GM18517 (cell line): ENCODE measurements at regions not wholly inside any gene's neighbourhood (a gene's known extent, or its start where the extent isn't known, plus 50 kb on each side); places are given as distances from the start of the nearest gene placed in this dataset.

Experiments
- ATAC-seq: cut with Tn5 transposase; IDR thresholded peaks from one replicate; pipeline ENCODE4 v1.9.1; 2021; ENCODE audit warnings: mild to moderate bottlenecking, moderate library complexity; ENCODE audit not compliant: unreplicated experiment

DNA sequence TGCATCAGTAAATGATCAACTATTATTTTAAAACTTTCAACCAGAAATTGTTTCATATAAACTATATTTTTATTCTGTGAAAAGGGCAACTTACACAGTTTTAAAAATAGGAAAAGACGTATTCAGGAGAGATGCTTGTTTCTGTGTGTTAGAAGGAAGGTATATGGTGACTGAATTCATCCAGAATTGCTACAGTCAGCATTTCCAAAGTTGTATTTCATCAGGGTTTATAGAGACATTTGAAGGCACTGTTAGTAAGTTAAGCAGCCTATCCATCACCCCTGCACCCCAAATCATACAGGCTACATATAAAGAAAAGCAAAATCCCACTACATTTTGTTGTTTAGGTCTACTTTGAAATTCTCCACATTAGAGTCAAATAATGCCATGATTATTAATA lies 716.0 kb downstream of the KCTD16 start:
- no peak for ATAC-seq

DNA sequence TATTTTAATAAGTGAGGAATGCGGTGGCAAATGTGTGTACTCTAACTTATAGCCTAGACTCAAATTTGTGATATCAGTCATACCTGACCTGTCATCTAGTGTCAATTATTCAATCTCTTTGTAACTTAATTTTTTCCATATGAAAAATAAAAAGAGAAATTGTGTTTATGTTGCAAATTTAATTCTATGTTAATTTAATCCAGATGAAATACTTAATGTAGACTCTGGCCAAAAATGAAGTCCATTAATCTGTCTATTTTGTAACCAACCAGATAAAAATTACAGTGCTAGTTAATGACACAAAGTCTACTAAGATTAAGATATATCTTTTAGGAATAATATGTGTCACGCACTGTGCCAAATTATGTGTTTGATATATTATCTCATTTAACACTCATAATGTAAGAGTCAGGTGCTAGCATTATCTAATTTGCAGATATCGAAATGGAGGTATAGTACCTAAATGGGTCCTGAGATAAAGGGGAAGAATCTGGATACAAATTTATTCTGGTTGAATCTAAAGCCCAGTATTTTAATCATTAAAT lies 712.1 kb downstream of the KCTD16 start:
- no peak for ATAC-seq

DNA sequence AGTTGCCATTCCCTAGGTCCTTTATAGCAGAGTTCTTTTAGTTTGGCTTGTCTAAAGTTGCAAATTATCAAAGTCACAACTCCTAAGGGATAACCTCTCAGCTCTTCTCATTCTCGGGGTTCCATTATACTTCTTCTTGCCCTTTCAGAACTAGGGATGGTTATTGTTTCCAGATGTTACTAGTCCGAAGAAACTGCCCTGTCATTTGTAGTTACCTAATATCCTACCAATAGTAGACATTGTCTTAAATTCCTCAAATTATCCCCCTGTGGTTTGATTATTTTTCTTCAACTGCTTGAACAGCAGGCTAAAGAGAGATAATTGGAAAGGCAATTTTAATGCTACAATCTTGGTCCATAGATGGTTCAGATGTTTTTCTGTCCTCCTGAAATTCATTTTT lies 709.8 kb downstream of the KCTD16 start:
- no peak for ATAC-seq

DNA sequence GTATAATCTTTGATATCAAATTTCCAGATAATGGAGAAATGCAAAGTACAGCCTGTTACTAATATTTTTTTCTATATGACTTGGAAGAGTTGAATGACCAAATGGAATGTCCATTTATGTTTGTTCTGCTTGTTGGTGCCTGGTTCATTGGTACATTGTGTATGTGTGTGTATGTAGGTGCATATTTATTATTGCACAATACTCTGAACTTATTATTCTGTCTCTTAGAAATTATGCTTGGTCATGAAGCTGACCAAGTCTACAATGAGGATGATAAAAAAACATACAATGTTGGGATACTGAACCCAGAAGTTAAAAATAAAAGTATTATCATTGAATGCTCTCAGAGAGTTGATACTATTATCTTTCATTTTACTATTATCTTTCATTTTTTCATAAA lies 706.3 kb downstream of the KCTD16 start:
- no peak for ATAC-seq

DNA sequence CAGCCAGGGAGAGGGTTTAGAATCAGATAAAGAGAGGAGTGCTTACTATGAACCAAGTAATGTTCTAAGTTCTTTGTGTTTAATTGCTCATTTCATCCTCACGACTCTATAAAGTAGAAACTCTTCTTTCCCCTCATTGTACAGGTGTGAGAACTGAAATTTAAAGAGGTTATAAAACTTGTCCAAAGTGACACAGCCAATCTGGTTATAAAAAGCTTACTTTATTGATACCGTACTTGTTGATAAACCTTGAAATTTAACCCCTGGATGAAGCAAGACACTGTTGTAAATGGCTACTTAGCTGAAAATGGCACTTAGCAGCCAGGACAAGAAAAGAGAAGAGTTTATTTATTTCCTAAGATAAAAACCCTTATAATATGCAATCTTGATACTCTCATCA lies 702.4 kb downstream of the KCTD16 start:
- no peak for ATAC-seq

DNA sequence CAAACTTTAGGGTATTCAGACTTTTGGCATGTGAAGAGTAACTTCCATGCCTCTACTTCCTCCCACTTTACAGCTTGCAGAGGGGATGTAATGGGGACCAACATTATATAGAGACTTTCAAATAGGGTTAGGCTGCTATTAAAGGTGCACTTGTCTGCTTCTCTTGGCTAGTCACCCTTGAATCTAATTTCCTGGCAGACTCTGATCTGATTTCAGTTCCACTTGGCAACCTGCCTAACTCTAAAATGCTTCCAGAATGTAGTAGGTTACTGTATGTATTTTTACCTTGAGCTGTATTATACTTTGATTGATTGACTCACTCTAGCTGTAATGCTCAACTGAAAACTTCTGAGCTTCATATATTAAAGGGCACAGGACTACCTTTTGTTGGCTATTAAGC lies 693.4 kb downstream of the KCTD16 start:
- ATAC-seq = no peak

DNA sequence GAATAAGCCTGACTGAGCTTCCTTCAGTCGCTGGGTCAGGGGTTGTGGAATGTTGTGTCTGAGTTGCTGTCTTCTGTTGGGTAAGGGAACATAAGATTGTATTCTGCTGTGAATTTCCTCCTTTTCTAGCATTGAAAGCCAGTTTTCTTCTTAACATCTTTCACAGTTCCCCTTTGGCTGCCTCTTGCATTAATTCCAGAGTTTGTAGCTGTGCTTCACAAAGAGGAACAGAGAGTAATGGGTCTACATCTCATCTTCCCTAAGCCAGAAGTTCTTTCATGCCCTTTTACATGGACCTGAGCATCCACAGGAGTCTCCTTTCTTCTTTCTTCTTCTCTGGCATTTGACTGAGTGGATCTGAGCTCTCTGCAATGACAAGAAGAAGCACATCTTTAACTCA lies 686.8 kb downstream of the KCTD16 start:
- no peak for ATAC-seq

DNA sequence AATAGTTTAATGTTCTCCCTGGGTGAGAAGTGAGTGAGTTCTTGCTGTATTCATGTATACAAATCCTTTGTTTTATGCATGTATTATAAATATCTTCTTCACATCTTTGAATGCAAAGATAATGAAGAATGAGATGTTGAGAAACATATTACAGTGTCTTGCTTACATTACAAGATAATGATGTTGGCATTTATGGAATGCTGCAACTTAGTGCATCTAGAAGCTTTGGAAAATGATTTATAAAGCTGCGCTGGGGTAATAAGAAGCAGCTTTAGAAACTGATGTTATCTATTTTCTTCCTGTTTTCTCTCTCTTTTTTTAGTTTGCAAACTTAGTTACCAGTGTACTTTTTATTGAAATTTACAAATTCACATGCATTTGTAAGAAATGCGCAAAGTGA lies 673.4 kb downstream of the KCTD16 start:
- no peak for ATAC-seq

DNA sequence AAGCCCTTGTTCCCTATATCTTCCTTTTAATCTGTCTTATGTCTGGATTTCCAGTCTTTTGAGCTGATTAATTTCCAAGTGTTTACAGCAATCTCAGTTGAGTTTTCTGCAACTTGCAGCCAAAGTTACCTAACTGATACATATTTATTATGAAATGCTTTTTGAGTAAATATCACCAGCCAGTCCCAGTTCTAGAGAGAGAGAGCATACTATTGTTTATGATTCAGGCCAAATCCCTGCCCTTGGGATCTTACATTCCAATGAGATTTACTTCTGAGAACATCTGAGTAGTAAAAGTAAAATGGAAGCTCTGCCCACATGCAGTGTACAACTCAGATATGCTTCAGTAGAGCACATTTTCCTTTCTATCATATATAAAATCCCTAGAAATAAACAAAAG lies 661.7 kb downstream of the KCTD16 start:
- ATAC-seq = no peak

DNA sequence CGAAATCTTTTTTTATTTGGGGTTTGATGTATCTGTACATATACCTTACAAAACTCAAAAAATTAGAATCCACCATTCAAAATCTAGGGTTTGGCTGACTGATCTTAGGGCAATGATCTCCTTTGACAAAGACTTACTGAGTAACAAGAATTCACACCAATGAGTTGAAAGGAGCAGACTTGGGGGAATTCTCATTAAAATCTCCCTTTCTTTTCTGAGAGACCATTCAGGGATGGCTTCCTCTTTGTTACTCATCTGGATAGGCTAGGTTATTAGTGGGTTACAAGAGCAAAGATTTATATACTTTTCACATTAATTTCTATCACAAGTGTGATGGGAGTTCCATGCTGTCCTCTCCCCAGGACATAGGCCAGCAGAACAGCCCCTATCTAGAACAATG lies 661.0 kb downstream of the KCTD16 start:
- no peak for ATAC-seq

DNA sequence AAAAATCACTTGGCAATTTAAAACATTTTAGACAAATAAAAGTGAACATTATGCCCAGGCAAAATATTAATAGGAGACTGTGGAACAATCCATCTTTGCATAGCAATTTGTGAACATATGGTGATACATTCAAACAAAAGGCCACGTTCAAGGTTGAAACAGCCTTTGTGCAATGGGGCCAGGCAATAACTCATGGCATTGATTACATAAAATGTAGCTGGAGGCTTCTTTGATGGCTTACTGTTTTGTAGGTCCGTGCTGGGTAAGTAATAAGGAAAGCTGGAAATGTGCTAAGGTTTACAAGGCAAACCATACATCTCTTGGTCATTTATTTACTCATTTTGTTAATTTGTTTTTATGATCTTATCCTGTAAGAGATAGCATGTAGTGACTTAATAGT lies 651.8 kb downstream of the KCTD16 start:
- no peak for ATAC-seq

DNA sequence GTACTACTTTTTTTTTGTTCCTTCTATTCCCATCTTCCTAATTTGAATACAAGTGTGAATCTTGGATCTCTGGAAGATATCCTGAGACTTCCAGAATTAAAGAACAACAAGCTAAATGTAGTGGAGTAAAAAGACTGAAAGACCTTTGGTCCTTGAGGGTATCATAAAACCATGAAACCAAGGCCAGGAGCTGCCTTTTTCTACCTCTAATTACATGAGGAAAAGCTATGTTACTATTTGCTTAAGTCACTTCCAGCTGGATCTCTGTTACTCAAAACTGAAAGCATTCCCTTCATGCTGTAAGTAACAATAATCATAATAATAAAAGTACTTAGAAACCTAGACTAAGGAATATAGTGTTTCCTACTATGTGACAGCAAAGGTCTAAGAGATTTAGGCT lies 649.6 kb downstream of the KCTD16 start:
- no peak for ATAC-seq

DNA sequence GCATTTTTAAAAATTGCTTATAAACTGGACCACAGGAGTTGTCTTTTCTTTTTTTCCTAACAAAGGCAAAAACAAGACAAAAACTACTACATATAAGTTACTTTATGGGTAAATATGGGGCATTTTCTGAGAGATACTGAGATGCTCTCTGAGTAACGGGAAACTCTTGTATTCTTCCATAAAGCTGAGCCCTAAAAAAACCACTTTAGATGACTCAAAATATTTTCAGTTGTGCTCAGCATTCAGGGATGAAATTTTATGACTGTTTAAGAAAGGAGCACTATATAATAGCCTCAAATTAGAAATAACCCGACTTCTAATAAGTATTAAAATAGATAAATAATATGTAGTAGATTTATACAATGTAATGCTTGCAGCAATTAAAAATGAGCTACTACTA lies 644.5 kb downstream of the KCTD16 start:
- no peak for ATAC-seq

DNA sequence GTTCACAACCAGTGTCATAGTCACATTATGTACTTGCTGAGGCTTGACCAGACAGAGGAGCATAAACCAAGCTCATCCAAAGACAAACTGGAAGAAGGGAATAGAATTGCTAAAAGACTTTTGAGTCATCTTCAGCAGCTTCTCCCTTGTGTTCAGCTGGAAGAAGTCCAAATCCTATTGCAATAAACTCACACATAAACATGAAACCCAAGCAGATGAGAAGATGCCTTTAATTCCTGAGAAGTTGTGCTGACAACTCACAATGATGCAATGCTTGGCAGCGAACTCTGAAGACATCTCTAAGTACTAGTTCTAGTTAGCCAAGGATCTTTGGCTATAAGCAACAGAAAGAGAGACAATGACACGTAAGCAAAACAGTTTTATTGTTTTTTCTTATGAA lies 642.1 kb downstream of the KCTD16 start:
- ATAC-seq = no peak

DNA sequence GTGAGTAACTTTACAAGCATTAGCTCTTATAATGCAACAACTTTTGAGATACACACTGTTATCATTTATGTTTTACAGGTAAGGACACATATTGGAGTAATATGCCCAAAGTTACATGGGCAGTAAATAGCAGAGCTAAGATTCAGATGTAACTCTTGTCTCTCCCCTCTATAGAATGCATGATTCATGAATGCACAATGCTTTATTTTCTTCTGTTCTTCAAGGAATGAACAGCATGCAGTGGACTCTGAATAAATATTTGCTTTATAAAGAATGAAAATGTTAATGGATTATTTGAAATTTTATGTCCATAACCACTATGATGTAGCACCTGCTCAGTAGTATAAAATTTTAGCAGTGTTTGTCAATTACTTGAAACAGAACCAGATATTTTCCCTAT lies 629.5 kb downstream of the KCTD16 start:
- ATAC-seq = no peak

DNA sequence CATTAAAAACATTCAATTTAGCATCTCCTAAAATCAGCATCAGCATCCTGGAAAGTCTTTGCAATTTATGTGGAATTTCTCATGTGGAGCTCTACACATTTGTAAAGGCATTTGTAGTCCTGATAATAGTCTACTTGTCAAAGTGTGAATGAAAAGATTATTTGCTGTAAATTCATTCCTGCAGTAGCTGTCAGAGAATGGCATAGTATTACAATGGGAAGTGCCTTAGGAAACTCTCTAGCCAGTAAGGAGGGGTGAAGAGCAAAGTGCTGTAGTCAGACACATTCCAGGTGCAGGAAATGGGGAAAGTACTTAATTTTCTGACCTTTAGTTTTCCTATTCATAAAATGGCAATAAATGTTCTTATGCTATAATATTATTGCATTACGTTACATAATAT lies 627.9 kb downstream of the KCTD16 start:
- no peak for ATAC-seq

DNA sequence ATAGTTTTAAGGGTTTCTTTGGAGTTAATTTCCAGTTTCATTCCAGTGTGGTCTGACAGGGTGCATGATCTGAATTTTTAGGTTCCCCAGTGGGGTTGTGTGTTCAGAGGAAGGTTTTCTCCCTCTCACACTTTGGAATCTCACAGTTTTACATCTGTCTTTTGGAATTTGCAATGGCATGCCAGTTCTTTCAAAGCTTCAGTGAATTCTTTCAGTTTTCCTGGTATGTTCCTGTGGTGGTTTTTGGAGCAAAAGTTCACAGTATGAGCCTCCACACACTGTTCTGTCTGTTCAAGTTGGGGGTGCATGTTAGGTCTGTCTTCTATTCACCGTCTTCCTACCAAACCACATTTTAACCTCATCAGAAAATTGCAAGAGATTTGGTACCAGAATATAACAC lies 624.2 kb downstream of the KCTD16 start:
- no peak for ATAC-seq

DNA sequence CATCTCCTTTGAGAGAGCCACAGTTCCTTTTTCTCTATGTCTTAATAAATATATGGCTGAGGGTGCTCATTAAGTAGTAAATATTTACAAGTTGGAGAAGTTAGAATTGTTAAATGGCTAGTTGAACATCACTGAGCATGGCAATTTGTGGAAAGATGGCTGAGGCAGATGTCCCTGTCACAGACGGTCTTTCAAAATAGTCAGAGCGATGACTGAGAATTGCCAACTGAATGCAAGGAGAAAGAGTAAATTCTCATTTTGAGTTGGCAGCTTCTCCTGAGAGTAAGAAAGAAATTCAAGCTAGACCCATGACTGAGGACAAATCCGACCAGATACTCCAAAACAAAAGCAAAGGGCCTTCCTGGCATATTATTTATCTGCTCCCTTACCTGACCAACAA lies 617.9 kb downstream of the KCTD16 start:
- ATAC-seq = no peak

DNA sequence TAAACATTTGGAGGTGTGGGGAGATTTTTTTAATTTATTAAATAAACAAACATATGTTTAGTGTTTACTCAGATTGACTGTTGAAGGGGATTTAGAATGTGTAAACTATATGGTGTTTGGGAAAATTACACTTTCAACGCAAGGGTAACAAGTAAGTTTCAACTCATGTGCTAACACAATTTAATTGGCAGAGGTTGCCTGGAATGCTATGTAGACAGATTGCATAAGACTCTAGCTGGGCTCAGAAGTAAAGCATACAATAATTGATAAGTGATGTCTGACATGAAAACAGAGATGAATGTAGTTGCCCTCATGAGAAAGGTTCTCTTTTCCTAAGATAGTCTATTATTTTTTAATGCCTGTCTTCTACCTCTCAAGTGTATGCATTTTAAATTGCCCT lies 617.4 kb downstream of the KCTD16 start:
- no peak for ATAC-seq

DNA sequence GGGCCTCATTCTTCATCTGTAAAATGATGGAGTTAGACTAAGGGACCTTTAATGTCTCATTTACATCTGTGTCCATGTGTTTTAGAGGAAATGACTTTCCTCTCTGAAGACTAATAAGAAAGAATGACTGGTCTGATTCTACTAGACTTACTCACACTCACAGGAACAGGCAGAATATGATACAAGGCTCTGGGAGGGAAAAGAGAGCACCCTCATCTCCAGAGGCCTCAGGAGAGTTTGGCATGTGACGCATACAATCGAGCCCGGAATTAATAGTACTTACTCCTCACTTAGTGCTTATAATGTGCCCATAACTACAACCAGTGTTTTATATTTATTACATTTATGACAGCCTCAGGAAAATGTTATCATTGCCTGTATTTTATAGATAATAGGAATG lies 608.7 kb downstream of the KCTD16 start:
- no peak for ATAC-seq

DNA sequence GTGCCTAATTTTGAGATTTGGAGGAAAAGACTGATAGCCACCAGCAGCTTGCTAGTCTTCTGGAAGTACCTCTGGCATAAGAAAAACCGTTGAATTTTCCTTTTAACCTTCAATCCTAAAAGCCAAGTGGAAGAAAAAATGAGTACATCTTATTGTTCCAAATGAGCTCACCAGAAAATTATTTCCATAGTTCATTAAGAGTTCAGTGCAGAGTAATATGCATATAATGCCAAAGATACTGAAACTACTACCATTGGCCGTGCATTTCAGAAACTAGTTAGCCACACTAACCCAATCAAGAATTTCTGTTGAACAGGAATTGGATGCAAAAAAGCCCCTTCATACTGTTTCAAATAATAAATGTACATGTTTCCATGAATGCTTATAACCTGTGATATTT lies 607.9 kb downstream of the KCTD16 start:
- no peak for ATAC-seq

DNA sequence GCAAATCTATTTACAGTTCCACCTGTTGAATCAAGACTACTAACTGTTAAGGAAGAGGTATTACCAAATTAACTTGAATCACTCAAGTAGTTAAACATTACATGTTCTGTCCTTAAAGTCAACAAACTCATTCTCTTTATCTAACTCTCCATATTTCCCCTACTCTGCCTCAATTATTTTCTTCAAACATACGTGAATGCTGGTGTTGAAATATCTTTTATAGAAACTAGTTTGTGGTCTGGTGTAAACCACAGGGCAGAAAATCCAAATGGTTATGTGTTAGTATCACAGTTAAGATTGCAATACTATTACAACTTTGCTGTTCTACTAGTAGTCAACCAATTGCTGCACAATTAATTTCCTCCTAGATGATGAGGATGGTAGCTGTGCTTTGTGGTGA lies 603.5 kb downstream of the KCTD16 start:
- no peak for ATAC-seq

DNA sequence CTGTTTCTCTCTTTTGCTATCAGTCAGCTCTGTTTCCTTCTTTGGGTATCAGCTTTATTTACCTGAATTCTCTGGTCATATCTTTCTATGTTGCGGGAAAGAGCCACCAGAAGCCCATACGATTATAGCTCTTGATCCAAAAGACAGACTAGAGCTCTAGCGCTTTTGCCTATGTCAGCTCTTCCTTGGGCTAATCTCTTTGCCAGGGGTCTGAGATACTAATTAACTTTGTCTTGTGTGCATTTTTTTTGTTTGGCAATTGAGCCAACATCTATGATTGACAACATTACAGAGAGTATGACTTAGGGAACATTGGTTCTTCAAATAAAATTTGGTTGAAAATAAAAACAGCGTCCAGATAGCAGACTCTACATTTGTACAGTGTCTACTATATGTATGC lies 603.0 kb downstream of the KCTD16 start:
- ATAC-seq = no peak

DNA sequence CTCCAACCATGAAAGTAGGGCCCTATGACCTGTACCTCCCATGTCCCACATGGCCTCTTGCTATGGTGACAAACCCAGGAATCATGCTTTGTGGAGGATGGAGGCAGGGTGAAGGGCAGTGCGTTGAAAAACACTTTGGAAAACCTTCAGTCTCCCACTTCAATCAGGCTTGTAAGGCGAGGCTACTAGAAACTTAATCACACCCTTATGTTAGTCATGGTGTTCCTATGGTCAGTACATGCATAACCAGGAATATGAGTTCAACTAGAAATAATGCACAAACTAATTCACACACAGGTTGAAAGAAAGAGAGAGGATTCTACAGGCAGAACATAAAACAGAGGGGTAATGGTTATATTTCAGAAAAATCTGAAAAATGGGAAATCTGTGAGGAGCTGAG lies 601.1 kb downstream of the KCTD16 start:
- no peak for ATAC-seq
